ENCODE measurements at regions not wholly inside any gene's neighbourhood (a gene's known extent, or its start where the extent isn't known, plus 50 kb on each side); places are given as distances from the start of the nearest gene placed in this dataset.
"Not testable (repeated sequence)": the region's sequence is repeated elsewhere in the genome, so short reads cannot be mapped to it uniquely, and the experiment has no call there.

DNA sequence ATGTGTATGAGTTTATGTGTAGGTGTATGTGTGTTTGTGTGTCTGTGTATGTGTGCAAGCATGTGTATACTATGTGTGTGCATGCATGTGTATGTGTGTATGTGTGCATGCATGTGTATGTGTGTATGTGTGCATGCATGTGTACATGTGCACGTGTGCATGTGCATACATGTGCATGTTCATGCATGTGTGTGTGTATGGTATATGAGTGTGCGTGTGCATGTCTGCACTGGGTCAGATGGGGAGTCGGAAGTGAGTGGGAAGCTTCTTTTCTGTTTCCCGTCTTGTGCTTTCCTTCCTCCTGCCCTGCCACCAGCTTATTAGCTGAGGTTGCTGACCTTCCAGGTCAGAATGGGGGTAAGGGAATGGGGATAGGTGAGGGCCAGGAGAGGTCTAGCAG is 174.7 kb downstream of the MAP2K4 start:
- H3K27me3 ChIP-seq (ENCODE audit: control insufficient read depth in 3 of 3, insufficient read depth in 3 of 3, low read length in 3 of 3): no peaks in the 10 kb centered on the region
- H3K4me1 ChIP-seq (ENCODE audit: control insufficient read depth in 3 of 3, insufficient read depth in 2 of 3, low read depth in 1 of 3, low read length in 2 of 3): no peaks in the 10 kb centered on the region
- no peak overlapping the region for H3K27ac ChIP-seq (ENCODE audit: low read depth in 1 of 3, low read length in 2 of 3)
- FAIRE-seq: no peak
- no peaks in the 10 kb centered on the region for H3K36me3 ChIP-seq (ENCODE audit: control insufficient read depth in 3 of 3, insufficient read depth in 2 of 3, low read depth in 1 of 3, low read length in 3 of 3)
- no peaks in the 10 kb centered on the region for H3K9me3 ChIP-seq (ENCODE audit: control insufficient read depth in 2 of 2, insufficient read depth in 1 of 2, low read depth in 1 of 2, low read length in 1 of 2)
- no peak overlapping the region for H3K4me3 ChIP-seq (ENCODE audit: low read depth in 1 of 3, low read length in 3 of 3)
- no peak for DNase-seq
- WGBS, 3 donors: 72 to 83% (median 78%) methylated on average over 4 of the region's 4 CpGs

DNA sequence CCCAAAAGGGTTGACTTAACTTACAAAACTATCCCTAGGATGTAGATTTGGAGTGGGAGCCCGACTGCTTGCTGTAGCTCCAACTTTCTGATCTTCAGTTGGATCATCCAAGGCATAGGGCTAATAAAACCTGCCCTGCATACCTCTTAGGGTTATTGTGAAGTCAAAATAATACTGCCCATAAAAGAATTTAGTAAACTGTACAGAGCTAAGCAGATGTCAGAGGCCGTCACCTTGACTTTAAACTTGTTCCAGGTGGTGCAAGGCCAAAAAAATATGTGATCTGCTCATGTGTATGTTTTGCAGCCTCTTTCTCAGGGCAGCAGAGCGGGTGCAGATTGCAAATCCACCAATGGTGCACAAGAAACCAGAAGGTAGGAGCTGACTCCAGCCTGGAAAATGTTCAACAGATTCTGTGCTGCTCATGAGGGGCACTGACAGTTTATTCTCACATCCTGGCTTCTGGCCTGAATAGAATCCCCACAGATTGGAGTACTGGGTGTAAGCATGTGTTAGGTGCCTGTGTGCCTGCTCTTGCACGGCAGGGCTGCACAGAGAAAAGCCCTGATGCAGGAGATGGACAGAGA is 180.7 kb downstream of the MAP2K4 start:
- 67 to 74% (median 67%) methylated on average over 4 of the region's 4 CpGs for WGBS, 3 donors
- Histone ChIP-seq H3K9me3 (ENCODE audit: control insufficient read depth in 2 of 2, insufficient read depth in 1 of 2, low read depth in 1 of 2, low read length in 1 of 2) (no peaks in the 10 kb centered on the region), H3K4me1 (ENCODE audit: control insufficient read depth in 3 of 3, insufficient read depth in 2 of 3, low read depth in 1 of 3, low read length in 2 of 3) (no peaks in the 10 kb centered on the region), H3K36me3 (ENCODE audit: control insufficient read depth in 3 of 3, insufficient read depth in 2 of 3, low read depth in 1 of 3, low read length in 3 of 3) (no peaks in the 10 kb centered on the region), H3K4me3 (ENCODE audit: low read depth in 1 of 3, low read length in 3 of 3) (no peak overlapping the region), H3K27ac (ENCODE audit: low read depth in 1 of 3, low read length in 2 of 3) (no peak overlapping the region), H3K27me3 (ENCODE audit: control insufficient read depth in 3 of 3, insufficient read depth in 3 of 3, low read length in 3 of 3) (no peaks in the 10 kb centered on the region)
- DNase-seq: no peak
- no peak for FAIRE-seq

DNA sequence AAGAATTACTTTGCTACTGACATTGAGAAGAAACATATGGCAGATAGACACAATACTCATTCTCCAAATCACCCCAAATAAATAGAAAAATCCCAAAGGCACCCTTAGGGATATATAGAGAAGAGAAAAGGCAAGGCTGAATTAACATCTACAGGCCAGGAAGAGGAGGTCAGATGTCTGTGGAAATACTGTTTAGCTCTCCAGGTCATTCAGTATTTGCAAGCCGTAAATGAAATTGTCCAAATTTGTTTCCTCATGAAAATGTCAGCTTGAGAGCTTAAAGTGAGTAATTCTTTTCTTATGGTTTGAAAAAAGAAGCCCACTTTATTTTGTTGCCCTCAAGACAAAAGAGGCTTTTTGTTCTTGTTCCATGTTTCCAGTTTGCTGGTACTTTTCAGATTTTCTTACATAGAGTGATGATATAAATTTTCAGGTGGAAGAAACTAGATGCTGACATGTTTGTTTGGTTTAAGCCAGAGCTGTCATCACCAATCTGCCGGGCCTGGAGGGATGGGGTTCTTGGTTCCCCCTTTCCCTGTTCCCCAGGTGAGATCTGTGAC is 189.0 kb downstream of the MAP2K4 start:
- Histone ChIP-seq H3K9me3 (ENCODE audit: control insufficient read depth in 2 of 2, insufficient read depth in 1 of 2, low read depth in 1 of 2, low read length in 1 of 2) (no peaks in the 10 kb centered on the region), H3K27ac (ENCODE audit: low read depth in 1 of 3, low read length in 2 of 3) (no peak overlapping the region), H3K4me1 (ENCODE audit: control insufficient read depth in 3 of 3, insufficient read depth in 2 of 3, low read depth in 1 of 3, low read length in 2 of 3) (no peaks in the 10 kb centered on the region), H3K36me3 (ENCODE audit: control insufficient read depth in 3 of 3, insufficient read depth in 2 of 3, low read depth in 1 of 3, low read length in 3 of 3) (no peaks in the 10 kb centered on the region), H3K27me3 (ENCODE audit: control insufficient read depth in 3 of 3, insufficient read depth in 3 of 3, low read length in 3 of 3) (no peaks in the 10 kb centered on the region), H3K4me3 (ENCODE audit: low read depth in 1 of 3, low read length in 3 of 3) (no peak overlapping the region)
- WGBS, 3 donors: 68 to 78% (median 78%) methylated on average over 2 of the region's 2 CpGs
- no peak for FAIRE-seq
- no peak for DNase-seq

DNA sequence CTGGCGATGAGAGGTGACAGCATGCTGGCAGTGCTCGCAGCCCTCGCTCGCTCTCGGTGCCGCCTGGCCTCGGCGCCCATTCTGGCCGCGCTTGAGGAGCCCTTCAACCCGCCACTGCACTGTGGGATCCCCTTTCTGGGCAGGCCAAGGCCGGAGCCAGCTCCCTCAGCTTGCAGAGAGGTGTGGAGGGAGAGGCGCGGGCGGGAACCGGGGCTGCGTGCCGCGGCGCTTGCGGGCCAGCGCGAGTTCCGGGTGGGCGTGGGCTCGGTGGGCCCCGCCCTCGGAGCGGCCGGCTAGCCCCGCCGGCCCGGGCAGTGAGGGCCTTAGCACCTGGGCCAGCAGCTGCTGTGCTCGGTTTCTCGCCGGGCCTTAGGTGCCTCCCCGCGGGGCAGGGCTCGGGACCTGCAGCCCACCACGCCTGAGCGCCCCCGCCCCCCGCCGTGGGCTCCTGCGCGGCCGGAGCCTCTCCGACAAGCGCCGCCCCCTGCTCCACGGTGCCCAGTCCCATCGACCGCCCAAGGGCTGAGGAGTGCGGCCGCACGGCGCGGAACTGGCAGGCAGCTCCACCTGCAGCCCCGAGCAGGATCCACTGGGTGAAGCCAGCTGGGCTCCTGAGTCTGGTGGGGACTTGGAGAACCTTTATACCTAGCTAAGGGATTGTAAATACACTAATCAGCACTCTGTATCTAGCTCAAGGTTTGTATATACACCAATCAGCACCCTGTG is 200.2 kb downstream of the MAP2K4 start:
- not testable (repeated sequence) for H3K27ac ChIP-seq (ENCODE audit: low read depth in 1 of 3, low read length in 2 of 3); DNase-seq; H3K27me3 ChIP-seq (ENCODE audit: control insufficient read depth in 3 of 3, insufficient read depth in 3 of 3, low read length in 3 of 3); FAIRE-seq; H3K36me3 ChIP-seq (ENCODE audit: control insufficient read depth in 3 of 3, insufficient read depth in 2 of 3, low read depth in 1 of 3, low read length in 3 of 3); H3K4me1 ChIP-seq (ENCODE audit: control insufficient read depth in 3 of 3, insufficient read depth in 2 of 3, low read depth in 1 of 3, low read length in 2 of 3); H3K9me3 ChIP-seq (ENCODE audit: control insufficient read depth in 2 of 2, insufficient read depth in 1 of 2, low read depth in 1 of 2, low read length in 1 of 2); H3K4me3 ChIP-seq (ENCODE audit: low read depth in 1 of 3, low read length in 3 of 3)
- WGBS, 3 donors: 94 to 97% (median 96%) methylated on average over 44 to 59 of the region's 59 CpGs

DNA sequence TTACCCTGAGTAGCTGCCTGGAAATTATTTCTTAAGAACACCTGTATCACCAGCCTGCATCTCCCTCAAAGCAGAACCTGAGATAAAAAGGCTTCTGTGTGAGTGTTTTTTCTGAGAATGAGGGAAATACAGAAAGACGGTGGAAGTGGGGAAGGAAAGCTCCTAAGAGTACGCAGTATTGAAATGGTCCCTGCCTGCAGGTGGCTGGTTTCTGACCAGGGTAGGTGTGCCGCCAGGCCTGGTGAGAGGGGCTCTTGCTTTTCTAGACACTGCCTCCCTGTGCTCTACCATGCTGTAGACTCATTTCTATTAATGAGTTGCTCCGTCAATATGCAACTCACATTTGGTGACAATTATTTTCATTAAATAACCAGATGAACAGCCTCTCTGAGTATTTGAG is 201.7 kb downstream of the MAP2K4 start:
- no peak overlapping the region for H3K4me3 ChIP-seq (ENCODE audit: low read depth in 1 of 3, low read length in 3 of 3)
- DNase-seq (no peak), FAIRE-seq (no peak)
- no peaks in the 10 kb centered on the region for H3K9me3 ChIP-seq (ENCODE audit: control insufficient read depth in 2 of 2, insufficient read depth in 1 of 2, low read depth in 1 of 2, low read length in 1 of 2)
- no peaks in the 10 kb centered on the region for H3K4me1 ChIP-seq (ENCODE audit: control insufficient read depth in 3 of 3, insufficient read depth in 2 of 3, low read depth in 1 of 3, low read length in 2 of 3)
- no peaks in the 10 kb centered on the region for H3K36me3 ChIP-seq (ENCODE audit: control insufficient read depth in 3 of 3, insufficient read depth in 2 of 3, low read depth in 1 of 3, low read length in 3 of 3)
- no peaks in the 10 kb centered on the region for H3K27me3 ChIP-seq (ENCODE audit: control insufficient read depth in 3 of 3, insufficient read depth in 3 of 3, low read length in 3 of 3)
- 87 to 90% (median 89%) methylated on average over 4 of the region's 4 CpGs for WGBS, 3 donors
- no peak overlapping the region for H3K27ac ChIP-seq (ENCODE audit: low read depth in 1 of 3, low read length in 2 of 3)

DNA sequence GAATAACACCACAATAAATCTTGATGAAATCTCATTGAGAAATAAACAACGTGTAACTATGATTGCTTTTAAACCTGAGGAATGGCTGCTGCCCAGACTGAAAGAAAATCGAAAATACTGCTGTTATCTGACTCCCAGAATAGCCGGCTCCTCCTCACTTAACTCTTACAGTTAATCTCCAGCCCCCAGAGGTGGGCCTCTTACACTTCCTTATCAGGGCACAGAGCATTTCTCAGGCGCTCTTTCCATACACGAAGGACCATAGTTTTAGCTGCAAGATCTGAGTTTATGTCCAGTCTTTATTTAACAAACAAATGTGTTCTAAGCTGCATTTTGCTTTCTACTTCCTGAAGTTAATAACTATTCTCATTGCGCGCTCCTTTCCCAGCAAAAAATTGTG is 206.9 kb downstream of the MAP2K4 start:
- no peak overlapping the region for H3K27ac ChIP-seq (ENCODE audit: low read depth in 1 of 3, low read length in 2 of 3)
- H3K27me3 ChIP-seq (ENCODE audit: control insufficient read depth in 3 of 3, insufficient read depth in 3 of 3, low read length in 3 of 3): no peaks in the 10 kb centered on the region
- no peaks in the 10 kb centered on the region for H3K9me3 ChIP-seq (ENCODE audit: control insufficient read depth in 2 of 2, insufficient read depth in 1 of 2, low read depth in 1 of 2, low read length in 1 of 2)
- 35 to 43% (median 40%) methylated on average over 7 of the region's 7 CpGs for WGBS, 3 donors
- H3K36me3 ChIP-seq (ENCODE audit: control insufficient read depth in 3 of 3, insufficient read depth in 2 of 3, low read depth in 1 of 3, low read length in 3 of 3): no peaks in the 10 kb centered on the region
- H3K4me1 ChIP-seq (ENCODE audit: control insufficient read depth in 3 of 3, insufficient read depth in 2 of 3, low read depth in 1 of 3, low read length in 2 of 3): peaks cover 0 to 4% (median 0%) of the 10 kb centered on the region in 3 donors
- FAIRE-seq (no peak), DNase-seq (peak in 1 of 2 donors; percentile 10)
- H3K4me3 ChIP-seq (ENCODE audit: low read depth in 1 of 3, low read length in 3 of 3): no peak overlapping the region

DNA sequence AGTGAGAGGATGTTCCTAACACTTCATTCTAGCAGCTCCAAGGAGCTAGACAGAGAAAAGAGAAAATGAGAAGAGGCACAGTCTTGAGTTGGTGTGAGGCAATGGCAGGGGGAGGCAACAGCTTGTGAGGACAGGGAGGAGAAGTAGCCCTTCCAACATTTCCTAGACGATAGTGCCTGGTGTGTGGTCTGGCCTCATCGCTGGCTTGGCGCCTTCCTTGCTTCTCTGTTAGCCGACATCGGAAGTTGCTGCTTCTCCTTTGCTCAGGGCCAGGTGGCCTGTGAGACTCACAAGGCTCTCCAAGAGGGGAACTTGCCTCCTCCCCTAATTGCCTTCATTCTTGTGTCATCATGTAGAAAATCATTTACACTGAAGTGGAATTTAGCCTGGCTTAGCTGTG is 208.7 kb downstream of the MAP2K4 start:
- 74 to 92% (median 82%) methylated on average over 5 of the region's 5 CpGs for WGBS, 3 donors
- DNase-seq (no peak), FAIRE-seq (no peak)
- Histone ChIP-seq H3K4me1 (ENCODE audit: control insufficient read depth in 3 of 3, insufficient read depth in 2 of 3, low read depth in 1 of 3, low read length in 2 of 3) (peaks cover 0 to 4% (median 0%) of the 10 kb centered on the region in 3 donors), H3K36me3 (ENCODE audit: control insufficient read depth in 3 of 3, insufficient read depth in 2 of 3, low read depth in 1 of 3, low read length in 3 of 3) (no peaks in the 10 kb centered on the region), H3K4me3 (ENCODE audit: low read depth in 1 of 3, low read length in 3 of 3) (no peak overlapping the region), H3K27me3 (ENCODE audit: control insufficient read depth in 3 of 3, insufficient read depth in 3 of 3, low read length in 3 of 3) (no peaks in the 10 kb centered on the region), H3K27ac (ENCODE audit: low read depth in 1 of 3, low read length in 2 of 3) (no peak overlapping the region), H3K9me3 (ENCODE audit: control insufficient read depth in 2 of 2, insufficient read depth in 1 of 2, low read depth in 1 of 2, low read length in 1 of 2) (no peaks in the 10 kb centered on the region)

DNA sequence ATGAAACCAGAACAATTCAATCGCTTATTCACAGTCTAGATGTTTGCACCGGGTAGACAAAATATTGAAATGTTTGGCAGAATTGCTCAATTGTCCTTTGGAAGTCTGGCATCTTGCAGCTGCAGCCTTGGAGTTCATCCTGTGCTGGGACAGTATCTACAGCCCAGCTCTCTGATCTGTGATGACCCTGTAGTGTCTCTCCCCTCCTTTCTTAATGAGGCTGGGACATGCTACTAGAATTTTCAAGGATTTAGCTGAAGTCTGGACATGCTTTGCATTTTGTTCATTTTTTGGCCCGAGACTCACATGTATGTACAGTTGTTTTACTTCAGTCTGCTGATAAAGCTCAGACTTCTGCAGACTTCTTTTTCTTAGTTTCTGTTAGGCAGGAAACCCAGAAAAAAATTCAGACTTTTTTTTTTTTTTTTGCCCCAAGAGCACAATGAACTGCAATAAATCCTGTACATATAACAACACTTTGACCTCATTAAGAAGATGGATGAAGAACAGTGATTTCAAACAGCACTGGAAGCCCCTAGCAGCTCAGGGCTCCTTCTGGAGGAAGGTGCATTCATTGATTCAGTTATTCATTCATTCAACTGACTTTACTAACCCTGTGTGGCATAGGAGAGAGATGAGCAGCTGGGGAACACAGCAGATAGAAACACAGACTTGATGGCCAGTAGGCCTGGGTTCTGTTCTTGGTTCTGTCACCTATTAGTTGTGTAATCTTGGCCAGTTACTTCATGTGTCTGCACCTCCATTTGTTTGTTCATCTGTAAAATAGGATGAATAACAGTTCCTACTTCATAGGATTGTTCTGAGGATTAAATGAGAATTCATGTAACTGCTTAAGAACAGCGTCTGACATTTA is 210.0 kb downstream of the MAP2K4 start:
- Histone ChIP-seq H3K27ac (ENCODE audit: low read depth in 1 of 3, low read length in 2 of 3) (no peak overlapping the region), H3K27me3 (ENCODE audit: control insufficient read depth in 3 of 3, insufficient read depth in 3 of 3, low read length in 3 of 3) (no peaks in the 10 kb centered on the region), H3K4me3 (ENCODE audit: low read depth in 1 of 3, low read length in 3 of 3) (no peak overlapping the region), H3K9me3 (ENCODE audit: control insufficient read depth in 2 of 2, insufficient read depth in 1 of 2, low read depth in 1 of 2, low read length in 1 of 2) (no peaks in the 10 kb centered on the region), H3K4me1 (ENCODE audit: control insufficient read depth in 3 of 3, insufficient read depth in 2 of 3, low read depth in 1 of 3, low read length in 2 of 3) (peaks cover 0 to 4% (median 0%) of the 10 kb centered on the region in 3 donors), H3K36me3 (ENCODE audit: control insufficient read depth in 3 of 3, insufficient read depth in 2 of 3, low read depth in 1 of 3, low read length in 3 of 3) (no peaks in the 10 kb centered on the region)
- 45 to 56% (median 53%) methylated on average over 4 of the region's 4 CpGs for WGBS, 3 donors
- FAIRE-seq (no peak), DNase-seq (peak in 1 of 2 donors; percentile 11)
